OCI-LY7 (cell line): ENCODE measurements at regions not wholly inside any gene's neighbourhood (a gene's known extent, or its start where the extent isn't known, plus 50 kb on each side); places are given as distances from the start of the nearest gene placed in this dataset.

Experiments
- BruUV-seq: library from RNA; stranded (reverse); fragments of 400-500 nt; replicated peaks from 2 replicates; lab custom pipeline; 2021; lab: Mats Ljungman, UMichigan
- CTCF ChIA-PET: fragments of 300-600 bp; sonication (Branson Sonifier 250); formaldehyde crosslinking; loops from one replicate; lab custom pipeline; 2022; ENCODE audit warnings: antibody characterized with exemption; ENCODE audit not compliant: unreplicated experiment; lab: Charles Lee
- POLR2A ChIA-PET: fragments of 300-600 bp; sonication (Branson Sonifier 250); formaldehyde crosslinking; loops from one replicate; lab custom pipeline; 2022; ENCODE audit warnings: antibody characterized with exemption; lab: Charles Lee
- DNase-seq: peaks from one replicate; pipeline ENCODE4 v3.0.0-alpha.2; 2015; ENCODE audit warnings: low spot score
- H2AFZ ChIP-seq: fragments of 200-600 bp; sonication (generic), shearing (Covaris generic); 2 replicates; pipeline ENCODE4 v1.6.1; 2014; ENCODE audit warnings: mild to moderate bottlenecking, antibody characterized with exemption, low read length, moderate library complexity
- H3K27ac ChIP-seq: fragments of 200-600 bp; sonication (generic); 2 replicates; pipeline ENCODE4 v1.5.1; 2014; ENCODE audit warnings: mixed run types, low read depth, mild to moderate bottlenecking, moderate library complexity, low read length, inconsistent platforms; ENCODE audit not compliant: poor library complexity, severe bottlenecking
- H3K36me3 ChIP-seq: fragments of 200-600 bp; sonication (generic); 2 replicates; pipeline ENCODE4 v1.6.1; 2014; ENCODE audit warnings: mild to moderate bottlenecking, antibody characterized with exemption, low read length, moderate library complexity, mixed read lengths; ENCODE audit not compliant: insufficient read depth
- H3K4me1 ChIP-seq: fragments of 200-600 bp; sonication (generic); 2 replicates; pipeline ENCODE4 v1.5.1; 2014; ENCODE audit warnings: mild to moderate bottlenecking, low read length; ENCODE audit not compliant: insufficient read depth, poor library complexity, severe bottlenecking
- H3K4me2 ChIP-seq: fragments of 200-600 bp; sonication (generic); 2 replicates; pipeline ENCODE4 v1.6.1; 2014; ENCODE audit warnings: mild to moderate bottlenecking, low read length
- H3K4me3 ChIP-seq: fragments of 200-600 bp; sonication (generic); 2 replicates; pipeline ENCODE4 v1.5.1; 2014; ENCODE audit warnings: mild to moderate bottlenecking, low read depth, low read length; ENCODE audit not compliant: poor library complexity, severe bottlenecking
- H3K79me2 ChIP-seq: fragments of 200-600 bp; sonication (generic); 2 replicates; pipeline ENCODE4 v1.6.1; 2016; ENCODE audit warnings: low read depth, mild to moderate bottlenecking, low read length, moderate library complexity, mixed read lengths; ENCODE audit not compliant: insufficient read depth
- H3K9me2 ChIP-seq: fragments of 200-600 bp; sonication (generic); 2 replicates; pipeline ENCODE4 v1.6.1; 2016; ENCODE audit warnings: mild to moderate bottlenecking, low read length, mixed read lengths; ENCODE audit not compliant: insufficient read depth
- H3K9me3 ChIP-seq: fragments of 200-600 bp; sonication (generic); 2 replicates; pipeline ENCODE4 v1.6.1; 2014; ENCODE audit warnings: mild to moderate bottlenecking, mixed run types, low read length, mixed read lengths
- H4K20me1 ChIP-seq: fragments of 200-600 bp; sonication (generic); 2 replicates; pipeline ENCODE4 v1.6.1; 2014; ENCODE audit warnings: mild to moderate bottlenecking, antibody characterized with exemption, low read length, moderate library complexity, mixed read lengths; ENCODE audit not compliant: insufficient read depth
- EZH2phosphoT487 ChIP-seq: fragments of 200-600 bp; sonication (generic); IDR thresholded peaks from 2 replicates; pipeline ENCODE4 v1.6.1; 2018; ENCODE audit warnings: low read depth, borderline replicate concordance, mild to moderate bottlenecking, mixed run types, antibody characterized with exemption, low read length, moderate library complexity, mixed read lengths
- intact Hi-C: fragments of 100-400 bp; cut with micrococcal nuclease; formaldehyde crosslinking; loops from one replicate; pipeline ENCODE4 v1.10.0; 2022; ENCODE audit not compliant: unreplicated experiment
- TF ChIP-seq, protein P1 (sequence below): fragments of 200-600 bp; sonication (generic); conservative IDR thresholded peaks from 2 replicates; pipeline ENCODE4 v1.5.1; 2014; ENCODE audit warnings: mild to moderate bottlenecking, antibody characterized with exemption, low read length, moderate library complexity, mixed read lengths

DNA sequence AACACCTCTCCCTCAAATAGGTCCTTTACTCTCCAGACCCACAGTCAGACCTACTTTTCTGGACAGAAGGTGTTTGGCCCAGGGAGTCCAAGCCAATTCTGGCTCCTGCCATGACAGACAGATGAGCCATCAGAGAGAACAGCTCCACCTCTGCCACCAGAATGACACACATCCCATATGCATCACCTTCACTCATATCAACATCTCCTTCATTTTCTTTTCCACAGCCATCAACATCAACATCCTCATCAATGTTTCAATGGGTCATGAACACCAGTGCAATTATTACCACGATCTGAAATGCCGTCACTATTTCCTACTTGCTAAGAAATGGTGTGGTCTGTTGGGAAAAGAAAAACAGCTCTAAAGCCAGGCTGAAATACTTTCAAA lies 67.9 kb downstream of the CCDC71L start:
- no peaks in the 10 kb centered on the region for H3K9me3 ChIP-seq

DNA sequence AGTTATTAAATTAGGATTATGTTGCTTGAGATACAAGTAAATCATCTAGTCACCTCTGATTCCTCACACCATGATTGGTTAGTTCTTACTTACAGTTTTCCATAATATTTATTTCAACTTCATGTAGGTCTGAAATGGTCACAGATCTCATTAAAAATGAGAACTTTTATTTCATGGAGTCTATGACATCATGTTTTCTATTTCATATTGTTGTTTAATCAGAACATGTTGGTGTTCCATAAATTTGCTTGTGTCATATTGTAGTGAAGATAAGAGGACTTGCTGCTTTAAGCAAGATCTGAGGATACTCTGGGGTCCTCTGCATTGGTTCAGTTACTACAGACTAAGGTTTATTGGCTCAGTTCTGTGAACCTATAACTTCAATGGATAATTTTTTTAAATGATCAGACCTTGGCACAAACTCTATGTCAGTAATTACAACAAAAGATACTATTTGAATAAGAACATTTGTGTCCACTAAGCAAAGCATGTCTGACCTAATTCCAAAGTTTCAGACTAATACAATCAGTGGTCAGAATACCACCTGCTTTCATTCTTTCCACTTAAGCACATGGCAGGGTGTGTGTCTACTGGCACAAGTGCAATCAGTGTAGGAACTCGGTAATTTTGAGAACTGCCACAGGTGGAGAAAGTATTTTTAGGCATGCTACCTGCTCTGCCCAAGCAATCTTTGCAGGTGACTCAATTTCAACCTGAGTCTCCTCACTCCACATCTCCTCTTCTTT lies 68.5 kb downstream of the CCDC71L start:
- H3K4me1 ChIP-seq = no peaks in the 10 kb centered on the region
- no peaks in the 10 kb centered on the region for H3K9me2 ChIP-seq
- no peak for DNase-seq
- H3K9me3 ChIP-seq = no peaks in the 10 kb centered on the region
- H3K4me2 ChIP-seq = no peak overlapping the region
- TF ChIP-seq EZH2phosphoT487 = no peak
- TF ChIP-seq, protein P1, sequence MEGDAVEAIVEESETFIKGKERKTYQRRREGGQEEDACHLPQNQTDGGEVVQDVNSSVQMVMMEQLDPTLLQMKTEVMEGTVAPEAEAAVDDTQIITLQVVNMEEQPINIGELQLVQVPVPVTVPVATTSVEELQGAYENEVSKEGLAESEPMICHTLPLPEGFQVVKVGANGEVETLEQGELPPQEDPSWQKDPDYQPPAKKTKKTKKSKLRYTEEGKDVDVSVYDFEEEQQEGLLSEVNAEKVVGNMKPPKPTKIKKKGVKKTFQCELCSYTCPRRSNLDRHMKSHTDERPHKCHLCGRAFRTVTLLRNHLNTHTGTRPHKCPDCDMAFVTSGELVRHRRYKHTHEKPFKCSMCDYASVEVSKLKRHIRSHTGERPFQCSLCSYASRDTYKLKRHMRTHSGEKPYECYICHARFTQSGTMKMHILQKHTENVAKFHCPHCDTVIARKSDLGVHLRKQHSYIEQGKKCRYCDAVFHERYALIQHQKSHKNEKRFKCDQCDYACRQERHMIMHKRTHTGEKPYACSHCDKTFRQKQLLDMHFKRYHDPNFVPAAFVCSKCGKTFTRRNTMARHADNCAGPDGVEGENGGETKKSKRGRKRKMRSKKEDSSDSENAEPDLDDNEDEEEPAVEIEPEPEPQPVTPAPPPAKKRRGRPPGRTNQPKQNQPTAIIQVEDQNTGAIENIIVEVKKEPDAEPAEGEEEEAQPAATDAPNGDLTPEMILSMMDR = no peak
- no peaks in the 10 kb centered on the region for H3K79me2 ChIP-seq
- BruUV-seq = no TSS peak
- intact Hi-C loops = no loop called here
- ChIA-PET POLR2A (no interaction called here), CTCF (interaction anchor here (0.9 kb wide), 1 partner anchor 20 kb away, joined by 3 read pairs; no protein-coding TSS in a partner anchor)
- H3K27ac ChIP-seq = no peak overlapping the region
- H3K36me3 ChIP-seq = no peaks in the 10 kb centered on the region
- no peak overlapping the region for H2AFZ ChIP-seq
- no peaks in the 10 kb centered on the region for H4K20me1 ChIP-seq
- no peak overlapping the region for H3K4me3 ChIP-seq

More for the DNA sequence above, 67.9 kb downstream of the CCDC71L start:
- no peaks in the 10 kb centered on the region for H3K9me2 ChIP-seq
- ChIA-PET POLR2A (interaction anchor here (1.5 kb wide), 1 partner anchor 41 kb away, joined by 4 read pairs; no protein-coding TSS in a partner anchor), CTCF (no interaction called here)
- H3K27ac ChIP-seq = no peak overlapping the region
- no peak for TF ChIP-seq EZH2phosphoT487
- TF ChIP-seq, protein P1 = no peak
- H3K4me2 ChIP-seq = no peak overlapping the region
- H4K20me1 ChIP-seq = no peaks in the 10 kb centered on the region
- no peaks in the 10 kb centered on the region for H3K4me1 ChIP-seq
- no peak overlapping the region for H3K4me3 ChIP-seq
- no peaks in the 10 kb centered on the region for H3K79me2 ChIP-seq
- no peaks in the 10 kb centered on the region for H3K36me3 ChIP-seq
- BruUV-seq = no TSS peak
- no peak for DNase-seq
- H2AFZ ChIP-seq = no peak overlapping the region
- intact Hi-C loops = no loop called here

- ChIA-PET POLR2A (interaction anchor here (0.7 kb wide), 2 partner anchors 47 to 466 kb away, joined by 3 to 4 read pairs; no protein-coding TSS in a partner anchor), CTCF (interaction anchor here (1.4 kb wide), 1 partner anchor 10 kb away, joined by 3 read pairs; no protein-coding TSS in a partner anchor)
- TF ChIP-seq, protein P1 = no peak
- TF ChIP-seq EZH2phosphoT487 = no peak
- no peaks in the 10 kb centered on the region for H3K36me3 ChIP-seq
- BruUV-seq = no TSS peak
- no peak overlapping the region for H3K27ac ChIP-seq
- no peaks in the 10 kb centered on the region for H3K9me2 ChIP-seq
- H2AFZ ChIP-seq = no peak overlapping the region
- DNase-seq = no peak
- H3K79me2 ChIP-seq = no peaks in the 10 kb centered on the region
- H3K4me3 ChIP-seq = no peak overlapping the region
- no peaks in the 10 kb centered on the region for H4K20me1 ChIP-seq
- no peaks in the 10 kb centered on the region for H3K4me1 ChIP-seq
- H3K9me3 ChIP-seq = no peaks in the 10 kb centered on the region
- intact Hi-C loops = no loop called here
- no peak overlapping the region for H3K4me2 ChIP-seq
Measured at GRCh38 chr7:106591146-106591545, 69.8 kb downstream of the CCDC71L start.
